Thyroid gland (tissue), 4 donors: ENCODE measurements at regions not wholly inside any gene's neighbourhood (a gene's known extent, or its start where the extent isn't known, plus 50 kb on each side); places are given as distances from the start of the nearest gene placed in this dataset.

Experiments
- POLR2A ChIP-seq, 2 donors: fragments of 450-650 bp; IDR thresholded peaks; one replicate each; pipeline ENCODE4 v1.6.1; 2017; ENCODE audit warnings: antibody characterized with exemption in 2 of 2, mild to moderate bottlenecking in 2 of 2, moderate library complexity in 1 of 2
- TF ChIP-seq, protein P1 (sequence below), 6 experiments: fragments of 200-600 bp in 3 of 6; fragments of 450-650 bp in 3 of 6; sonication (generic) in 3 of 6; IDR thresholded peaks; one replicate each; pipeline ENCODE4 v1.5.1; 2016 to 2019; ENCODE audit warnings: antibody characterized with exemption in 6 of 6, mild to moderate bottlenecking in 2 of 6, inconsistent platforms in 1 of 6, moderate library complexity in 1 of 6

DNA sequence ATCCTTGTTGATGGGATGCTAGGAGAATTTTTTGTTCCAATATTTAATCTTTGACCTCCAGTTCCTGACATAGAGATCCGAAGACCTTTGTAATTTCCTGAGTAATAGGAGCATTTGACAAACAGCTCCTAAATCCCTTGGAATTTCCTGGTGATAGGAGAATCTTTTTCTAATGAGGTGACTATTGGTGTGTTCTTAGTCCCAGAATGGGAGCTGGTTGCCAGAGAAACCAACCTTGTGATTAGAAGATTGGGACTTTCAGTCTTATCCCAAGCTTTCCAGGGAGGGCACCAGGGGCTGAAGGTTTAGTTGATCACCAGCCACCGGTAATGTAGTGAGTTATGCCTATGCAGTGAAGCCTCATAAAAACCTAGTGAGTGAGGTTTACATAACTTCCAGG is 170.9 kb downstream of the KDM5D start:
- TF ChIP-seq, protein P1, sequence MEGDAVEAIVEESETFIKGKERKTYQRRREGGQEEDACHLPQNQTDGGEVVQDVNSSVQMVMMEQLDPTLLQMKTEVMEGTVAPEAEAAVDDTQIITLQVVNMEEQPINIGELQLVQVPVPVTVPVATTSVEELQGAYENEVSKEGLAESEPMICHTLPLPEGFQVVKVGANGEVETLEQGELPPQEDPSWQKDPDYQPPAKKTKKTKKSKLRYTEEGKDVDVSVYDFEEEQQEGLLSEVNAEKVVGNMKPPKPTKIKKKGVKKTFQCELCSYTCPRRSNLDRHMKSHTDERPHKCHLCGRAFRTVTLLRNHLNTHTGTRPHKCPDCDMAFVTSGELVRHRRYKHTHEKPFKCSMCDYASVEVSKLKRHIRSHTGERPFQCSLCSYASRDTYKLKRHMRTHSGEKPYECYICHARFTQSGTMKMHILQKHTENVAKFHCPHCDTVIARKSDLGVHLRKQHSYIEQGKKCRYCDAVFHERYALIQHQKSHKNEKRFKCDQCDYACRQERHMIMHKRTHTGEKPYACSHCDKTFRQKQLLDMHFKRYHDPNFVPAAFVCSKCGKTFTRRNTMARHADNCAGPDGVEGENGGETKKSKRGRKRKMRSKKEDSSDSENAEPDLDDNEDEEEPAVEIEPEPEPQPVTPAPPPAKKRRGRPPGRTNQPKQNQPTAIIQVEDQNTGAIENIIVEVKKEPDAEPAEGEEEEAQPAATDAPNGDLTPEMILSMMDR (IDR thresholded peaks at IDR 0.05) = no peak
- no peak for TF ChIP-seq POLR2A (IDR thresholded peaks at IDR 0.05)
